ENCODE measurements at regions not wholly inside any gene's neighbourhood (a gene's known extent, or its start where the extent isn't known, plus 50 kb on each side); places are given as distances from the start of the nearest gene placed in this dataset.

DNA sequence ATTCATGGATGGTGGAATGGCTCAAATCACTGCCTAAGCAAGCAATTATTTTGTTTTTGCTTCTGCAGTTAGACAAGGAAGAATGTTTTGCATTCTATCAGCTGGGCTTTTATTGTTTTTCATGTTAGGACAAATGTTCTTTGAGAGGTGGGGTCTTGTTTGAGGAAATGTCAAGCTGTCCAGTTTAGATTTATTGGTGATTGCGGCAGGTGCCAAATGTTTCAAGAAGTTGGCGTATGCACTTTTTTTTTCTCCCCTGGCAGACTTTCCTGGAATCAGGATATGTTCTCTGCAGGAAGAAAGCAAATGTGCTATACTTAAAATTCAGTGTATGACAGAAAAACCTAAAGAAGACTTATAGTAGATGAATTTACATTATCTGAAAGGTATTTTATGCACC is 81.0 kb upstream of the JAG1 start:
- dilution Hi-C loops (cut with HindIII; ENCODE audit: low sequenced_read_pairs, unreplicated experiment) = no loop called here
- H3K4me3 ChIP-seq (ENCODE audit: insufficient read depth, low read depth, low read length) = no peak overlapping the region
- H2AK9ac ChIP-seq (replicated peaks; ENCODE audit: low read depth, low read length, poor library complexity) = no peak overlapping the region
- H2AK5ac ChIP-seq (ENCODE audit: low read depth, low read length) = no peak overlapping the region
- no peaks in the 10 kb centered on the region for H4K20me1 ChIP-seq (ENCODE audit: insufficient read depth, low read length)
- no peak for TF ChIP-seq MAZ (IDR thresholded peaks at IDR 0.05; ENCODE audit: borderline replicate concordance, low read depth, low read length)
- TF ChIP-seq, protein P1, sequence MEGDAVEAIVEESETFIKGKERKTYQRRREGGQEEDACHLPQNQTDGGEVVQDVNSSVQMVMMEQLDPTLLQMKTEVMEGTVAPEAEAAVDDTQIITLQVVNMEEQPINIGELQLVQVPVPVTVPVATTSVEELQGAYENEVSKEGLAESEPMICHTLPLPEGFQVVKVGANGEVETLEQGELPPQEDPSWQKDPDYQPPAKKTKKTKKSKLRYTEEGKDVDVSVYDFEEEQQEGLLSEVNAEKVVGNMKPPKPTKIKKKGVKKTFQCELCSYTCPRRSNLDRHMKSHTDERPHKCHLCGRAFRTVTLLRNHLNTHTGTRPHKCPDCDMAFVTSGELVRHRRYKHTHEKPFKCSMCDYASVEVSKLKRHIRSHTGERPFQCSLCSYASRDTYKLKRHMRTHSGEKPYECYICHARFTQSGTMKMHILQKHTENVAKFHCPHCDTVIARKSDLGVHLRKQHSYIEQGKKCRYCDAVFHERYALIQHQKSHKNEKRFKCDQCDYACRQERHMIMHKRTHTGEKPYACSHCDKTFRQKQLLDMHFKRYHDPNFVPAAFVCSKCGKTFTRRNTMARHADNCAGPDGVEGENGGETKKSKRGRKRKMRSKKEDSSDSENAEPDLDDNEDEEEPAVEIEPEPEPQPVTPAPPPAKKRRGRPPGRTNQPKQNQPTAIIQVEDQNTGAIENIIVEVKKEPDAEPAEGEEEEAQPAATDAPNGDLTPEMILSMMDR (conservative IDR thresholded peaks at IDR 0.05; ENCODE audit: low read depth, low read length) = no peak
- no peak for TF ChIP-seq POLR2A (IDR thresholded peaks at IDR 0.05; ENCODE audit: low read depth, low read length)
- TF ChIP-seq RFX5 (IDR thresholded peaks at IDR 0.05; ENCODE audit: low read depth, low read length) = no peak
- TF ChIP-seq BHLHE40 (IDR thresholded peaks at IDR 0.05; ENCODE audit: low read depth, low read length) = no peak
- TF ChIP-seq CHD1 (IDR thresholded peaks at IDR 0.05; ENCODE audit: low read depth, low read length) = no peak
- TF ChIP-seq RAD21 (IDR thresholded peaks at IDR 0.05; ENCODE audit: low read length) = no peak
- TF ChIP-seq SMC3 (IDR thresholded peaks at IDR 0.05; ENCODE audit: low read depth, low read length) = no peak
- TF ChIP-seq, protein P2, sequence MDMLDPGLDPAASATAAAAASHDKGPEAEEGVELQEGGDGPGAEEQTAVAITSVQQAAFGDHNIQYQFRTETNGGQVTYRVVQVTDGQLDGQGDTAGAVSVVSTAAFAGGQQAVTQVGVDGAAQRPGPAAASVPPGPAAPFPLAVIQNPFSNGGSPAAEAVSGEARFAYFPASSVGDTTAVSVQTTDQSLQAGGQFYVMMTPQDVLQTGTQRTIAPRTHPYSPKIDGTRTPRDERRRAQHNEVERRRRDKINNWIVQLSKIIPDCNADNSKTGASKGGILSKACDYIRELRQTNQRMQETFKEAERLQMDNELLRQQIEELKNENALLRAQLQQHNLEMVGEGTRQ (IDR thresholded peaks at IDR 0.05; ENCODE audit: low read depth, low read length) = no peak
- TF ChIP-seq, protein P3, sequence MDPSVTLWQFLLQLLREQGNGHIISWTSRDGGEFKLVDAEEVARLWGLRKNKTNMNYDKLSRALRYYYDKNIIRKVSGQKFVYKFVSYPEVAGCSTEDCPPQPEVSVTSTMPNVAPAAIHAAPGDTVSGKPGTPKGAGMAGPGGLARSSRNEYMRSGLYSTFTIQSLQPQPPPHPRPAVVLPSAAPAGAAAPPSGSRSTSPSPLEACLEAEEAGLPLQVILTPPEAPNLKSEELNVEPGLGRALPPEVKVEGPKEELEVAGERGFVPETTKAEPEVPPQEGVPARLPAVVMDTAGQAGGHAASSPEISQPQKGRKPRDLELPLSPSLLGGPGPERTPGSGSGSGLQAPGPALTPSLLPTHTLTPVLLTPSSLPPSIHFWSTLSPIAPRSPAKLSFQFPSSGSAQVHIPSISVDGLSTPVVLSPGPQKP (IDR thresholded peaks at IDR 0.05; ENCODE audit: borderline replicate concordance, low read depth, low read length) = no peak
- no peak for TF ChIP-seq CEBPB (IDR thresholded peaks at IDR 0.05; ENCODE audit: low read depth, low read length)
- no peak for TF ChIP-seq FOS (IDR thresholded peaks at IDR 0.05; ENCODE audit: low read depth, low read length)
- TF ChIP-seq NFE2L2 (IDR thresholded peaks at IDR 0.05; ENCODE audit: low read depth, low read length) = no peak
- no peak for TF ChIP-seq MXI1 (IDR thresholded peaks at IDR 0.05; ENCODE audit: borderline replicate concordance, low read depth, low read length)
- no peak for TF ChIP-seq RCOR1 (IDR thresholded peaks at IDR 0.05; ENCODE audit: insufficient replicate concordance, low read length)
- H3K23ac ChIP-seq (ENCODE audit: low read depth, low read length) = no peak overlapping the region
- H3K27ac ChIP-seq (ENCODE audit: insufficient read depth, low read length) = no peak overlapping the region
- H3K14ac ChIP-seq (replicated peaks; ENCODE audit: low read depth, low read length) = no peak overlapping the region
- H3K18ac ChIP-seq (ENCODE audit: low read depth, low read length) = no peak overlapping the region
- H4K5ac ChIP-seq (ENCODE audit: low read depth, low read length) = no peak overlapping the region
- 0 out of 2 replicates have a peak, but pooled peaks cover 2% of the 10 kb centered on the region for H3K9me3 ChIP-seq (ENCODE audit: control insufficient read depth, insufficient read depth, low read length)
- intact Hi-C loops (cut with micrococcal nuclease) = no loop called here
- no peaks in the 10 kb centered on the region for H3K79me1 ChIP-seq (ENCODE audit: low read depth in 1 of 2, low read length in 2 of 2)
- H3K4me1 ChIP-seq (ENCODE audit: control insufficient read depth, insufficient read depth, low read length) = peaks cover 2% of the 10 kb centered on the region; the same call in 1 of the 2 replicates
- ATAC-seq (ENCODE audit: low read depth) = no peak
- POLR2A ChIA-PET (ENCODE audit: unreplicated experiment) = no interaction called here
- H2BK120ac ChIP-seq (ENCODE audit: low read depth, low read length) = no peak overlapping the region
- no peak overlapping the region for H3K9ac ChIP-seq (ENCODE audit: low read depth, low read length)
- H2BK20ac ChIP-seq (ENCODE audit: low read depth, low read length) = no peak overlapping the region
- no peak overlapping the region for H2BK5ac ChIP-seq (ENCODE audit: low read depth, low read length, poor library complexity, severe bottlenecking)
- no TSS peak for BruUV-seq (replicated peaks)
- CTCF ChIA-PET = no interaction called here
- H4K91ac ChIP-seq (ENCODE audit: insufficient read depth, low read depth, low read length) = no peak overlapping the region
- DNase-seq = no peak
- H4K8ac ChIP-seq (ENCODE audit: low read depth in 2 of 2, low read length in 2 of 2) = no peak overlapping the region
- H2BK15ac ChIP-seq (ENCODE audit: low read depth, low read length) = no peak overlapping the region
- no peak overlapping the region for H2AFZ ChIP-seq (replicated peaks; ENCODE audit: low read length, poor library complexity)
- no peak overlapping the region for H3K4ac ChIP-seq (ENCODE audit: low read depth, low read length)
- H3K56ac ChIP-seq (ENCODE audit: extremely low read depth, insufficient read depth, low read length) = no peak overlapping the region
- in situ Hi-C loops (cut with MboI; ENCODE audit: low sequenced_read_pairs) = no loop called here
- 88% methylated on average over 1 of the region's 2 CpGs; no CpG with 5 or more reads in 1 of the 2 experiments for WGBS, 2 experiments (ENCODE audit: extremely low coverage in 2 of 2, insufficient read length in 1 of 2)
- no peaks in the 10 kb centered on the region for H3K36me3 ChIP-seq (ENCODE audit: control insufficient read depth, insufficient read depth, low read length)
- no peaks in the 10 kb centered on the region for H3K9me1 ChIP-seq (ENCODE audit: insufficient read depth, low read length)
- H3K27me3 ChIP-seq (ENCODE audit: control insufficient read depth, insufficient read depth, low read length) = no peaks in the 10 kb centered on the region
- H3K4me2 ChIP-seq (ENCODE audit: low read depth, low read length) = no peak overlapping the region
